ENCODE measurements at regions not wholly inside any gene's neighbourhood (a gene's known extent, or its start where the extent isn't known, plus 50 kb on each side); places are given as distances from the start of the nearest gene placed in this dataset.
"Not testable (repeated sequence)": the region's sequence is repeated elsewhere in the genome, so short reads cannot be mapped to it uniquely, and the experiment has no call there.

GRCh38 chr16:13336907-13337881 is 435.8 kb downstream of the SHISA9 start:
- DNase-seq, result not testable (repeated sequence)

GRCh38 chr16:13338044-13338443 is 436.6 kb downstream of the SHISA9 start:
- DNase-seq, result no peak

- no peak for DNase-seq
These were observed 441.3 kb downstream of the SHISA9 start for GRCh38 chr16:13342675-13343074.

- DNase-seq, result no peak
These were observed 442.6 kb downstream of the SHISA9 start for GRCh38 chr16:13344001-13344400.

GRCh38 chr16:13348416-13348815 is 447.0 kb downstream of the SHISA9 start:
- no peak for DNase-seq

GRCh38 chr16:13350000-13350399 is 448.6 kb downstream of the SHISA9 start:
- no peak for DNase-seq

GRCh38 chr16:13351181-13351580 is 449.8 kb downstream of the SHISA9 start:
- DNase-seq, result no peak

- DNase-seq, result no peak
These were observed 450.3 kb downstream of the SHISA9 start for GRCh38 chr16:13351601-13352217.

GRCh38 chr16:13352796-13353195 is 451.4 kb downstream of the SHISA9 start:
- DNase-seq, result not testable (repeated sequence)

GRCh38 chr16:13357842-13358241 is 456.4 kb downstream of the SHISA9 start:
- not testable (repeated sequence) for DNase-seq

- DNase-seq, result no peak
These were observed 458.4 kb downstream of the SHISA9 start for GRCh38 chr16:13359835-13360234.

- DNase-seq, result no peak
These were observed 471.0 kb downstream of the SHISA9 start for GRCh38 chr16:13372421-13372820.

- DNase-seq, result no peak
These were observed 474.8 kb downstream of the SHISA9 start for GRCh38 chr16:13376174-13376573.

GRCh38 chr16:13377143-13377542 is 475.7 kb downstream of the SHISA9 start:
- DNase-seq, result no peak

GRCh38 chr16:13378151-13378550 is 476.8 kb downstream of the SHISA9 start:
- no peak for DNase-seq

- DNase-seq, result no peak
These were observed 477.9 kb downstream of the SHISA9 start for GRCh38 chr16:13379266-13379665.

GRCh38 chr16:13385156-13386040 is 484.0 kb downstream of the SHISA9 start:
- not testable (repeated sequence) for DNase-seq

- DNase-seq, result no peak
These were observed 488.9 kb downstream of the SHISA9 start for GRCh38 chr16:13390093-13390985.

- no peak for DNase-seq
These were observed 489.5 kb downstream of the SHISA9 start for GRCh38 chr16:13390986-13391305.

GRCh38 chr16:13391337-13391736 is 489.9 kb downstream of the SHISA9 start:
- DNase-seq, result no peak

GRCh38 chr16:13392341-13392740 is 490.9 kb downstream of the SHISA9 start:
- DNase-seq, result no peak

GRCh38 chr16:13393816-13394215 is 492.4 kb downstream of the SHISA9 start:
- DNase-seq, result no peak

All from NCI-H1048 (cell line).